Activated T-helper 1 cell treated with Interleukin-2 at 50 U/mL for 16 hours (primary cell): ENCODE measurements at regions not wholly inside any gene's neighbourhood (a gene's known extent, or its start where the extent isn't known, plus 50 kb on each side); places are given as distances from the start of the nearest gene placed in this dataset.
"Not testable (repeated sequence)": the region's sequence is repeated elsewhere in the genome, so short reads cannot be mapped to it uniquely, and the experiment has no call there.

Experiments
- DNase-seq: peaks from one replicate; pipeline ENCODE4 v3.0.0-alpha.2; 2020; ENCODE audit warnings: low read depth

DNA sequence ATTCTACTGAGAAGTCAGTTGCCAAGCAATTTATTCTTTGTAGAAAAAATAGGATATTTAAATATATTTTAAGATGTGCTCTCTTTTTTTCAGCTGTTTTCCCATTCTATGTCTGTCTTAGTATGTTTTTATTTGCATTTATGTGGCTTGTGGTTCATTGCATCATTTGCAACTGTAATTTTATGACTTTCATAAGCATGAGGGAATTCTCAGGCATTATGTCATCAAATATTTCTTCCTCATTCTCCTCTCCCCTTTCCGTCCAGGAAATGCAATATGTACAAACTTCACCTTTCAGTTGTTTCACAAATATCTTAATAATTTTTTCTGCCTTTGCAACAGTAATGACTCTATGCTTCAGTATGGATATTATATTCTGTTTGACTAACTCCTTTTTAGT is 560.2 kb upstream of the LRATD1 start:
- no peak for DNase-seq

DNA sequence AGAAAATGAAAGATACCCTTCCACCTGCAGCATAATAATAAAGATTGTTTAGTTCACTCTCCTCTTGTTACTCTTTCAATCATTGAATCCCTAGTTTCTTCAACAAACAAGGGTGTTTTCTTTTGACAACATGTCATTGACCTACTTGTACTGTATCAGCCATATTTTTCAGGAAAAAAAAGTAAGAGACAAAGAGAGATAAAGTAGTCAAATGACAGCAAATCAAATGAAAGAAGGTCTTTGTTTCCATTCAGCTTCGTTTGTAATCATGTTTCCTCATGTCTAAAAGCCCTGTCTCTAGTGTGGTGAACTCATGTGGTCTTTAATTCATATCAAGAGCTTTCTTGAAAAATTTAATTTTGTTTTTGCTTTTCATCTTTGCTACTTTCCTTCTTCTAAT is 557.8 kb upstream of the LRATD1 start:
- DNase-seq: no peak

DNA sequence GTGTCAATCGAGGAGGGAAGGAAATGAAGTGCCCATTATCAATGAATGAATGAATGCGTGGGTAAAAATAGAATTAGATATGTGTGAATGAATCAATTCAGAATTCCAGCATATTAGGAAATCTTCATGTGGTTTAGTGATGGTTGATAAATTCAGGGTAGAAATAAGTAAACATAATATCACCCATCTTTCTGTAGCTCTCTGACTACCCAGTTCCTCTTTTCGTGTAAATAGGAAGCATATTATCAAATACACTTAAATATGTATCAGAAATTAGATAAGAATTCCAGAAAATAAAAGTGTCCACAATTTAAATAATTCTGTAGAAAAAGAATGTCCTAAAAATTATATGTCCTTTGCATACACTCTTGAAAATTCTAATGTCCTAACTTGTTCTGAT is 552.9 kb upstream of the LRATD1 start:
- DNase-seq: no peak

DNA sequence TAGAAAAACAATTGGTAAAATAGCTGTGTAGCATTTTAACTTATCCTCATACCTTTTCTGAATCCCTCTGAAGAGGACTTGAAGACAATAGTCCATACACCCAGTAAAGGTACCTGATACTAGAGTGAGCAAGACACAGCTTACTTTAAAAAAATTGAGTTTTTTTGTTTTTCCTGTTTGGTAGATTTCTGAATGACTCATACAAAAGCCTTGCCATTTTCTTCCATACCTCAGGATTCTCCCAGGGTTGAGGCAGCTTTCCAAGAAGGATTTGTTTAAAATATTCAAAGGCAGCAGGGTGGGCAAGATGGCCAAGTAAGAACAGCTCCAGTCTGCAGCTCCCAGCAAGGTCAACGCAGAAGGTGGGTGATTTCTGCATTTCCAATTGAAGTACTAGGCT is 551.0 kb upstream of the LRATD1 start:
- DNase-seq: no peak

DNA sequence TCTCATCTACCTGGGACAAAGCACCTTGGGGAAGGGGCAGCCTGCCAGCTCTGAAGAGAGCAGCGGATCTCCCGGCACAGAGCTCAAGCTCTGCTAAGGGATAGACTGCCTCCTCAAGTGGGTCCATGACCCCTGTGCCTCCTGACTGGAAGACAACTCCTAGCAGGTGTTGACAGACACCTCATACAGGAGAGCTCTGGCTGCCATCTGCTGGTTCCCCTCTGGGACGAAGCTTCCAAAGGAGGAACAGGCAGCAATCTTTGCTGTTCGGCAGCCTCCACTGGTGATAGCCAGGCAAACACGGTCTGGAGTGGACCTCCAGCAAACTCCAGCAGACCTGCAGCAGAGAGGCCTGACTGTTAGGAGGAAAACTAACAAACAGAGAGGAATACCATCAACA is 549.9 kb upstream of the LRATD1 start:
- DNase-seq: no peak

DNA sequence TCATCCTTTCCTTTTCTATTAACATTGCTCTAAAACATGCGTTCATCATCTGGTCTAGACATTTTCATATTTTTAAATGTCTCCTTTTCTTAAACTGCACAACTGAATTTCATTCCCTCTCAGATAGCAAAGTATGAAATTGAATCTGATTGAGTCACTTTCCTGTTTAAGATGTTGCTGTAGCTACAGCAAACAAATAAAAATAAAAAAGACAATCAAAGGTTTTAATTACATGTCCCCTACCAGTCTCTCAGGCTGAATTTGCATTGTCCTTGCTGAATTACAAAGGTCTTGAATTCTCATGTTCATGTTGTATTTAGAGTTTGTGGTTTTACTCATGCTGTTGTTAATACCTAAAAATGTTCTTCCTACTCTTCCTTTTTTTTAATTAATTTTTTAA is 537.9 kb upstream of the LRATD1 start:
- no peak for DNase-seq

DNA sequence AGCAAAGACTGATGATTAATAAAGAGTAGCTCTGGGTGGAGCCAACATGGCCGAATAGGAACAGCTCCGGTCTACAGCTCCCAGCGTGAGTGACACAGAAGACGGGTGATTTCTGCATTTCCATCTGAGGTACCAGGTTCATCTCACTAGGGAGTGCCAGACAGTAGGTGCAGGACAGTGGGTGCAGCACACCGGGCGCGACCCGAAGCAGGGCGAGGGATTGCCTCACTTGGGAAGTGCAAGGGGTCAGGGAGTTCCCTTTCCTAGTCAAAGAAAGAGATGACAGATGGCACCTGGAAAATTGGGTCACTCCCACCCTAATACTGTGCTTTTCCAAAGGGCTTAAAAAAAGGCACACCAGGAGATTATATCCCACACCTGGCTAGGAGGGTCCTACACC is 533.4 kb upstream of the LRATD1 start:
- not testable (repeated sequence) for DNase-seq

DNA sequence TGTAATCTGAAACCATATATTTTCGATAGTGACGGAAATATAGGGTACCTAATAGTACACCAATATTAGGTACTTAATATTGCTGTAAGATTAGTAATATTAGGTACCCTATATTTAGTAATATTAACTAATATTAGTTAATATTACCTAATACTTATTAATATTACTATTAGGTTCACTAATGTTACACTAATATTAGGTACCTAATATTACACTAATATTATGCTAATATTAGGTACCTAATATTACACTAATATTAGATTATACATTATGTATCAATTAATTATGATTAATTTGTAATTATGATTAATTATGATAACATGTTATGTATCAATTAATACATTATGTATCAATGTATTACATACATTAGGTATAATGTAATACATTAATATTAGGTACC is 518.2 kb upstream of the LRATD1 start:
- no peak for DNase-seq

DNA sequence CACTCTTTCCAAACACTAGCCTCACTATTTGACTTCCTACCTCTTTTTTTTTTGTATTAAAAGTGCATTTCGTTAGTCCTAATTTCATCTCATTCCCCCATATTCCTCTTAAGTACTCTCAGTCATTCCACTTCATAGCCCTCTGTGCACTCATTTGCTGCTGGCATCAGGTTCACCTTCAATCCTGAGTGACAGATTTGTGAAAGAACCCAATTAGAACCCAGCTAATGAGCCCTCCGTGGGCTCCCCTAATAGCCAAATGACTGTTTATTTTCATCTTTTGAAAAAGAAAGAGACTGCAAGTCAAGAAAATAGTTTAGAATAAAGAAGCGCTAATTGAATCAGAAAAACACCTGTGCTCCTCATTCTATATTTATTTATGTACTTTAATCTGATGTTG is 512.1 kb upstream of the LRATD1 start:
- no peak for DNase-seq

DNA sequence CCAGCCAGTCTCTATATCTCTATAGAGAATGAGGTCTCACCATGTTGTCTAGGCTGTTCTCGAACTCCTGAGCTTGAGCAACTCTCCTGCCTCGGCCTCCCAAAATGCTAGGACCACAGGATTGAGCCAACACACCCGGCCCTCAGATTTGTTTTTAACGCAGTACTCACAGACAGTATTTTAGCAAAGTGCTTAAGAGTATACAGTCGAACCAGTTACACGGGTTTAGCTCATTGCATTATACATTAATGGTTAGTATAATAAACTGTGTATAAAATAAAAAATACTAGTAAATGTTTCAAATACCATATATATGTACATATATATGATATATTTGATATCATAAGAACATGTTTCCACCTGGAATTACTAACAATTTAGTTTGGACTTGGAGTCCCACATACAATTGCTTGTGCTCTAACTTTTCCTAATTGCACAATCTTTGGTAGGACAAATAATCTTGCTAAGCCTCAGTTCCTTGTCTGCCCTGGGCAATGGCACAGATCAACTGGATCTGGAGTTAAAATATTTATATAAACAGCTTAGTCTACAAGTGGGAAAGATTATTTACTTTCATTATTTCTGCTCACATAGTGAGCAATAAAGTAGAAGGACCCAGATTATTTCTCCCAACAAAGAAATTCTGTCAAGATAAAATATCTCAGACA is 508.9 kb upstream of the LRATD1 start:
- DNase-seq: no peak

DNA sequence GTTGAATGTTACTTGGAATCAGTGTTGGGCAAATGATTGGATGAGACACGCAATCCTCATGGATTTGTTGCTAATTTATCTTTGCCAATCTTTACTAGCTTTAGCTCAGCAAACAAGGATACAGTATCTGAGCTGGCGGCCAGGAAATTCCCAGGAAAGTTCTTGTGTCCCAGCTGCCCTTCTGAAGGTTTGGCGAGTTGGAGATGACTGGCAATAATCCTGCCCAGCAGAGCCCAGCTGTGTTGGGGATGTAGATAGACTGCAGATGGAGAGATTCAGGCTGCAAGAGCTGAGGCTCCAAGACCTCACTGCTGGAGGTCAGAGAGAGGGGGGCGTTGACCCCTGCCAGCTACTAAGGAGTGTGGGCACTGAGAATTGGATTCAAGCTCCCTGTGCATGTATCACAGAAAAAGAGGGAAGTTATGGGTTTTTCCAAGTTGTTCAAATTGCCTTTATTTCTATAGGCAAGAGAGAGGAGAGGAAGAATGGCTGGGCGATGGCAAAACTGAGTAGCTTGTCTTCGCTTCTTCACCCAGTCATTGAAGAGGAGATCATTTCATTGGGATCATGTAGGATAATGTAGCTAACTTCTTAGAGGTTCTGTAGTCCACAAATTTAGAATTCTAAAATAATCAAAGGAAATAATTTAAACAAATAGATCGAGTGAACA is 506.8 kb upstream of the LRATD1 start:
- no peak for DNase-seq

DNA sequence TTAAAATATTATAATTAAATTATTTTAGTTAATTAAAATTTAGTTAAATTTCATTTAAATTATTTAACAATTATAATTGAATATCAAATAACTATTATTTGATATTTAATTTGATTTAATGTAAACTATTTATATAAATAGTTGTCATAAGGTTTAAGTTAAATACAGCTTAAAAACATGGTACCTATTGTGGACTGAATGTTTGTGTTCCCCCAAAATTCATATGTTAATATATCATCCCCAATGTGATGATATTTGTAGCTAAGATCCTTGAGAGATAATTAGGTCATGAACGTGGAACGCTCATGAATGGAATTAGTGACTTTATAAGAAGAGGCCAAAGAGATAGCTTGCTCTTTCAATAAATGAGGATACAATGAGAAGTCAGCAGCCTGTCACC is 505.7 kb upstream of the LRATD1 start:
- no peak for DNase-seq

DNA sequence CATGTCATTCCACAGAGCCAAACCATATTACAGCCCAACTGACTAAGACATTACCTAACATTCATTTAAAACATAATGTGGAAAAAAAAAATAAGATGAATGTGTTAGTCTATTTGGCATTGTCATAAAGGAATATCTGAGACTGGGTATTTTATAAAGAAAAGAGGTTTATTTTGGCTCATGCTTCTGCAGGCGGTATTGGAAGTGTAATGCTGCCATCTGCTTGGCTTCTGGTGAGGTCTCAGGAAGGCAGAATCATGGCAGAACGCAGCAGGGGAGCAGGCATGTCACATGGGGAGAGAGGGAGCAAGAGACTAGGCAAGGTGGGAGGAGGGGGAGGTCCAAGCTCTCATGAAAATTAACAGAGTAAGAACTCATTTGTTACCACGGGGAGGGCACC is 504.8 kb upstream of the LRATD1 start:
- DNase-seq: no peak

DNA sequence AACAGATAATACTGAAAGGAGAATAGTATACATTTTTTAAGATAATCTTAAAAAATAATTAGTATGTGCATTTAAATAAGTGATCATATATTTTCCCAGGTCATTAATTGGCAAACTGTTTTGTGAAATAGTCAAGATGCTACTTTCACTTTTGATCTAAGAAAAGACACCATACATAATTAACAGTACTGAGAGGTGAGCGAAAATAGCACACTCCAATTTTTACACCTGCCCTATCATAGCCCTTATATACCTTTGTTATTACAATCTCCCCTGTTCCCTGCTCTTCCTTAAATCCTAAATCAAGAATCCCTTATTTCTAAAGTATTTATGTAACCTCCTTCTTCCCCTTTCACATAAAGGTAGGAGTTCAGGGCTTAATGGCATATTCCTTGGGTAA is 500.1 kb upstream of the LRATD1 start:
- DNase-seq: no peak

DNA sequence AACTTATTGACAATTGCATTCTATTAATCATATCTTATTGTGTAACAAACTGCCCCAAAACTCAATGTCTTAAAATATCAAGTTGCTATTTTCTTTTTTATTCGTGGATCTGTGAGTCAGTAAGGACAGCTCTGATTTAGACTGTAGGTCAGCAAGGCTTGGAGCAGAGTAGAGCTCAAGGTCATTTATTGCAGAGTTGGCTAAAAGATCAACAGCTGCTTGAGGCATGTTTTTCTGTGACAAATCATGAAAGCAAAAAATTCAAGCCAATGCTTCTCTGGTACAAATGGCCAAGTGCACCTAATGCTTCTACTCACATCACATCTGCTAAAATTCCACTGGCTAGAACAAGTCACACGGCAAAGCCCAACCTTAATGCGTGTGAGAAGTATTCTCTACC is 497.7 kb upstream of the LRATD1 start:
- no peak for DNase-seq

DNA sequence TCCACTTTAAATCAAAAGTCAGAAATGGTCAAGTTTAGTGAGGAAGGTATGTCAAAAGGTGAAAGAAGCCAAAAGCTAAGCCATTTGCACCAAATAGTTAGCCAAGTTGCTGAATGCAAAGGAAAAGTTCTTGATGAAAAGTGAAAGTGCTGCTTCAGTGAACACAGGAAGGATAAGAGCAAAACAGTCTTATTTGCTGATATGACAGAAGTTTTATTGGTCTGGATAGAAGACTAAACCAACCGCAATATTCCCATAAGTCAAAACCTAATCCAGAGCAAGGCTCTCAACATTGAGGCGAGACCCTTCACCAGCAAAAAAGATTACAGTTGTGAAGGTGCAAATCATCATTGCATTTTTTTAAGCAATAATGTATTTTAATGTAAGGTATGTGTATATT is 496.5 kb upstream of the LRATD1 start:
- no peak for DNase-seq

DNA sequence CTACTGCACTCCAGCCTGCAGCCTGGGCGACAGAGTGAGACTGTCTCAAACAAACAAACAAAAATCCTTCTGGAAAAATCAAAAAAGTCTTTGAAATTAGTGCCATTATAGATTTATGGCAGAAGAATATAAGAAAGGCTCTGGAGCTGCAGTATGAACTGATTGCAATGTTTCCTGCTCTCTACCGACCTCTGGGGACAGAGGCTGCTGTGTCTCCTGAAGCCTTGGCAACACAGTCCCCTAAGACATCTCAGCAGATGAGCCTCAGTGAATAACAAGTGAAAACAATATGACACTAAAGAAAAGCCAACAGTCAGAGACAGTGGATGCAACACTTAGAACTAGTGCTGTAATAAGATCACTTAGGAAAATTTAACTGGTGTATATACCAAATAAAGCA is 494.9 kb upstream of the LRATD1 start:
- DNase-seq: no peak

DNA sequence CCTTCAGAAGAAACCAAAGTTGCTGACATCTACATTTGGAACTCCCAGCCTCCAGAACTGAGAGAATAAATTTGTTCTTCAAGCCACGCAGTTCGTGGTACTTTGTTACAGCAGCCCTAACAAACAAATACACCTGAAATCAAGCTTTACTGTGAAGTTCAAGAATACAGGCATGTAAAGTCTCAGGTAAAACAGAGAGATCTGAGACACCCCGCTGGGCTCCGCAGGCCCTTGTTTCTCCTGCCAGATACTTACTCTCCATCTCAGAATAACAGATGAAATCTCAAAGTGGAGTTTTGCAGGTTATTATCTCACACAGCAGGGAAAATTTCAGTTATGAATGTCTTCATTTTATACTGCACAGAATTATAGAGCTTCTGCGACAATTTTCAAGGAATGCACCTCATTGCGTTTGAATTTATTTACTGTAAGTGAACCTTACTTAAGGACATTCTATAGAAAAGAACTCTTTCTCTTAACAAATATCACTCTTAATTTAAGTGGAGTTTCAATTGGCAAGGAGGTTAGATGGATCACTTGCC is 492.4 kb upstream of the LRATD1 start:
- no peak for DNase-seq

DNA sequence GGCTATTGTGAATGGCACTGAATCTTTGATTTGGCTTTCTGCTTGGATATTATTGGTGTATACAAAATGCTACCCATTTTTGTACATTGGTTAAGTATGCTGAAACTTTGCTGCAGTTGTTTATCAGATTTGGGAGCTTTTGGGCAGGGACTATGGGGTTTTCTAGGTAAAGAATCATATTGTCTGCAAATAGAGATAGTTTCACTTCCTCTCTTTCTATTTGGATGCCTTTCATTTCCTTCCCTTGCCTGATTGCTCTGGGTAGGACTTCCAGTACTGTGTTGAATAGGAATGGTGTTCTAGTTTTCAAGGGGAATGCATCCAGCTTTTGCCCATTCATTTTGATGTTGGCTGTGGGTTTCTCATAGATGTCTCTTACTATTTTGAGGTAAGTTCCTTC is 489.1 kb upstream of the LRATD1 start:
- no peak for DNase-seq

DNA sequence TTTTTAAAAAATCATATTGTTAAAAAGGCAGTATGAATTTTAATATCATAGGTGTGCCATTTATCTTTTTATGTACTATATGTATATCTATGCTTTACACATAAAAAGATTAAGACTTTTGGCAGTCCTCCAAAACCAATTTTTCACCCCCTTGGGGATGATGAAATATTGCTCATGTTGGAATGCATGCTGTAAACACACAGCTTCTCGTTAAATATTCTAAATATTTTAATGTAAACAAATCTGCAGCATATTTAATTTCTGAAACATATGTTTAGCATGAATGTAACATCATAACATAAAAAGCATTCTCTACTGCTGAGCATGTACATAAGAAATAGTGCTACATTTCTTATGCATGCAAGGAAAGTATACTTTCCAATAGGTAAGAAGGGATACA is 484.3 kb upstream of the LRATD1 start:
- DNase-seq: no peak

DNA sequence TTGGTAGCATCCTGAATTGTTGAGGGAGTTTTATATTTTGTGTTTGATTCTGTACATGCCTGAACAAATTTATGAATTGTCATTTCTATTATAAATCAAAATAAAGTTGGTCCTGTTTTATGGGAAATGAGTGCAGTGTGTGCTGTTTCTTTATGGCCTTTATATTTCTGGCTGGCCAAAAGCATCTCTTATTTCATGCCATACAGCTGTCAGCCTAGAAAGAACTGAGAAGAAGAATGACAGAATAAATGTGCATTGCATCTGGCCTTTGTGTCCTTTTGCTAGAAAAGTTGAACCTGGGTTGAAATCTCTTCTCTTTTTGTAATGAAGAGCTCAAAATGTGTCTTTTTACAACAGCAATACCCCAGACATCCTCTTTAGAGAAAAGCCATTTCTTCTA is 474.7 kb upstream of the LRATD1 start:
- DNase-seq: no peak

DNA sequence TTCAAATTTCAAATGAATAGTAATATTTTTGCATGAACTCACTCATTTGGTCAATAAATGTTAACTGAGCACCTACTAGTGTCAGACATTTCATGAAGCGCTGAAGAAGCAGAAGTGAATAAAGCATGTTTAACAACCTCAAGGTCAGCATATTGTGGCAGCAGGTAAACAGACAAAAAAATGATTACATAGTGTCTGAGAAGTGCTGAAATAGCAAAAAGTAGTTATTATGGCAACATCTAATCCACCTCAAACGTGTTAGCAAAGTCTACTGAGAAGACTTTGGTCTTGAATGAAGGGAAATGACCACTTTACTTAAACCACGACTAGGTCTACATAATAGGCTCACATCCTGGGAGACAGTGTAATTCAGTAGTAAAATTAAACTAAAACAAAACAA is 452.2 kb upstream of the LRATD1 start:
- no peak for DNase-seq

DNA sequence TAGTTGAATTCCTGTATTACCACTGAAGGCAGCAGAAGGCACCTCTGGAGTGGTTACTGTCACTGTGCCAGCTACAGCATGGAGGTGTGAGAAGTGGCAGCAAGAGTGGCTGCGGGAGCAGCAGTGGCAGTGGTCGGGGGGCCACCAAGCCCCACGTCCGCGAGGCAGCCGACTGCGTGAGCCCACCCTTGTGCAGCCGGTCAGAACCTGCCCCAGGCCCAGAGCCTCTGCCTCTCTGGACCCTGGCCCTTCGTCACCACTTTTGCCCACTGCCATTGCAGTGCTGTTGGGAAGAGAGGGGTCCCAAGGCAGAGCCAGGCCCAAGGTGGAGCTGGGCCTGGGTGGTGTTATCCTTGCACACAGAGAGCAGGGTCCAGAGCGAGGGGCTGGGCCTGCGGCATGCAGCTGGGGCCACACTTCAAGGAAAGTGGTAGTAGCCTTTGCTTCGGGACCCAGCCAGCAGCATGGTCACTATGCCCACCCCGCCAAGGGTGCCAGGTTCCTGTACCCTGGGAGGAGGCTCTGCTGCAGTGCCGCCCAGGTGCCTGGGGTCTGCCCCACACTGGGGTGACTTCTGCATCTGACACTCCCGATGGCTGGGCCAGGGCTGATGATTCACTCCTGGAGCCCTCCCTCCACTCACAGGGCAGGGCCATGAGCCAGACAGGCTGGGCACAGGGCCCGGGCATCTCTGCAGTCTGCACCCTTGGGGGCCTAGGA is 450.1 kb upstream of the LRATD1 start:
- DNase-seq: no peak
